H1 (cell line): ENCODE measurements at regions not wholly inside any gene's neighbourhood (a gene's known extent, or its start where the extent isn't known, plus 50 kb on each side); places are given as distances from the start of the nearest gene placed in this dataset.
A peak's percentile ranks its signal among the peaks of the same experiment; 100 is the strongest.

ENCODE experiments used
- CTCF ChIA-PET: fragments of 300-600 bp; sonication (Branson Sonifier 250); formaldehyde crosslinking; loops from one replicate; lab custom pipeline; 2021; ENCODE audit not compliant: partially characterized antibody; lab: Charles Lee
- POLR2A ChIA-PET: fragments of 300-600 bp; sonication (Branson Sonifier 250); formaldehyde crosslinking; loops from one replicate; lab custom pipeline; 2021; ENCODE audit warnings: inconsistent platforms; ENCODE audit not compliant: partially characterized antibody; lab: Charles Lee
- DNase-seq, 2 experiments: peaks; one replicate each; pipeline versions ENCODE4 v3.0.0 to v3.0.0-alpha.2; 2010 to 2022; ENCODE audit warnings: low spot score in 2 of 2, low read depth in 1 of 2, mixed read lengths in 1 of 2
- FAIRE-seq: peaks from 2 replicates; lab custom pipeline; 2011; peaks lifted over from hg19 to GRCh38; lab: Jason Lieb, UNC
- H2AFZ ChIP-seq: 2 replicates; pipeline ENCODE4 v1.8.1; 2012; ENCODE audit warnings: low read length, inconsistent platforms
- H2AK5ac ChIP-seq: 2 replicates; pipeline ENCODE4 v1.6.1; 2013; ENCODE audit warnings: low read depth, low read length
- H2BK120ac ChIP-seq: replicated peaks from 2 replicates; pipeline ENCODE3; 2013; ENCODE audit warnings: low read depth, low read length, inconsistent platforms
- H2BK12ac ChIP-seq: 2 replicates; pipeline ENCODE4 v1.6.1; 2013; ENCODE audit warnings: low read depth, low read length
- H2BK15ac ChIP-seq: 2 replicates; pipeline ENCODE4 v1.6.1; 2013; ENCODE audit warnings: low read length
- H2BK20ac ChIP-seq: 2 replicates; pipeline ENCODE4 v1.6.1; 2013; ENCODE audit warnings: low read length
- H2BK5ac ChIP-seq: 2 replicates; pipeline ENCODE4 v1.6.1; 2013; ENCODE audit warnings: low read depth, low read length
- H3K14ac ChIP-seq: 2 replicates; pipeline ENCODE4 v1.6.1; 2013; ENCODE audit warnings: inconsistent platforms; ENCODE audit not compliant: insufficient read length
- H3K18ac ChIP-seq: 2 replicates; pipeline ENCODE4 v1.6.1; 2013; ENCODE audit warnings: low read length; ENCODE audit errors: extremely low read depth
- H3K23ac ChIP-seq: 2 replicates; pipeline ENCODE4 v1.6.1; 2013; ENCODE audit warnings: inconsistent platforms; ENCODE audit not compliant: insufficient read length
- H3K23me2 ChIP-seq: 2 replicates; pipeline ENCODE4 v1.6.1; 2013; ENCODE audit warnings: low read depth, low read length
- H3K27ac ChIP-seq: 2 replicates; pipeline ENCODE4 v1.6.1; 2011; ENCODE audit warnings: low read depth, low read length, inconsistent platforms
- H3K27me3 ChIP-seq, 4 experiments: replicated peaks in 1 of 4; 1 replicate in 1 of 4; 2 replicates in 3 of 4; pipeline versions ENCODE4 v1.6.1 to v1.8.1; 2011 to 2013; ENCODE audit warnings: low read length in 3 of 4, mild to moderate bottlenecking in 3 of 4, inconsistent platforms in 2 of 4, mixed read lengths in 2 of 4, moderate library complexity in 1 of 4; ENCODE audit not compliant: control insufficient read depth in 3 of 4, insufficient read depth in 3 of 4; ENCODE audit errors: extremely low read depth in 1 of 4
- H3K36me3 ChIP-seq, 4 experiments: 2 replicates each; pipeline versions ENCODE4 v1.6.1 to v1.8.1; 2011 to 2013; ENCODE audit warnings: mild to moderate bottlenecking in 4 of 4, low read length in 3 of 4, moderate library complexity in 2 of 4, control low read depth in 1 of 4, inconsistent platforms in 1 of 4; ENCODE audit not compliant: insufficient read depth in 4 of 4, control insufficient read depth in 2 of 4
- H3K4ac ChIP-seq: replicated peaks from 2 replicates; pipeline ENCODE3; 2013; ENCODE audit warnings: low read length, low read depth, mixed read lengths, inconsistent platforms; ENCODE audit not compliant: insufficient read length
- H3K4me1 ChIP-seq, 4 experiments: replicated peaks in 1 of 4; 1 replicate in 1 of 4; 2 replicates in 3 of 4; pipeline versions ENCODE4 v1.6.1 to v1.8.1; 2011 to 2013; ENCODE audit warnings: low read length in 3 of 4, inconsistent platforms in 2 of 4, mixed read lengths in 1 of 4; ENCODE audit not compliant: insufficient read depth in 4 of 4, control insufficient read depth in 3 of 4
- H3K4me2 ChIP-seq, 2 experiments: 2 replicates each; pipeline versions ENCODE4 v1.6.1 to v1.8.1; 2011 to 2013; ENCODE audit warnings: low read depth in 2 of 2, low read length in 2 of 2, control low read depth in 1 of 2, inconsistent platforms in 1 of 2, mild to moderate bottlenecking in 1 of 2; ENCODE audit not compliant: insufficient read depth in 1 of 2
- H3K4me3 ChIP-seq, 4 experiments: fragments of 200-600, 300-600 bp in 1 of 4; sonication (generic), shearing (Covaris generic), sonication (Bioruptor Twin) in 1 of 4; 2 replicates each; pipeline versions ENCODE4 v1.5.1 to v1.8.1; 2011 to 2016; ENCODE audit warnings: low read length in 4 of 4, low read depth in 3 of 4, control low read depth in 2 of 4, inconsistent platforms in 2 of 4, mild to moderate bottlenecking in 2 of 4, mixed read lengths in 1 of 4, moderate library complexity in 1 of 4; ENCODE audit not compliant: insufficient read depth in 2 of 4; ENCODE audit errors: extremely low read depth in 1 of 4
- H3K56ac ChIP-seq: replicated peaks from 2 replicates; pipeline ENCODE3; 2013; ENCODE audit warnings: low read depth, mild to moderate bottlenecking, mixed read lengths, low read length, inconsistent platforms; ENCODE audit not compliant: insufficient read length
- H3K79me1 ChIP-seq: 2 replicates; pipeline ENCODE4 v1.6.1; 2013; ENCODE audit warnings: low read depth, low read length, control low read depth
- H3K79me2 ChIP-seq, 2 experiments: 2 replicates each; pipeline versions ENCODE4 v1.6.1 to v1.8.1; 2012 to 2013; ENCODE audit warnings: low read length in 2 of 2, mild to moderate bottlenecking in 2 of 2, inconsistent platforms in 1 of 2; ENCODE audit not compliant: insufficient read depth in 2 of 2, control insufficient read depth in 1 of 2
- H3K9ac ChIP-seq, 4 experiments: replicated peaks in 1 of 4; 1 replicate in 1 of 4; 2 replicates in 3 of 4; pipeline versions ENCODE4 v1.6.1 to v1.8.1; 2011 to 2013; ENCODE audit warnings: low read depth in 3 of 4, low read length in 3 of 4, control low read depth in 2 of 4, mild to moderate bottlenecking in 2 of 4, moderate library complexity in 2 of 4, inconsistent platforms in 1 of 4; ENCODE audit errors: extremely low read depth in 1 of 4
- H3K9me3 ChIP-seq, 2 experiments: 2 replicates each; pipeline versions ENCODE4 v1.6.1 to v1.8.1; 2012 to 2013; ENCODE audit warnings: mild to moderate bottlenecking in 2 of 2, moderate library complexity in 2 of 2, control low read depth in 1 of 2, inconsistent platforms in 1 of 2, low read depth in 1 of 2, low read length in 1 of 2, mixed read lengths in 1 of 2; ENCODE audit not compliant: insufficient read depth in 2 of 2
- H4K20me1 ChIP-seq, 2 experiments: replicated peaks in 1 of 2; 2 replicates each; pipeline versions ENCODE3 to v1.8.1; 2011 to 2013; ENCODE audit warnings: inconsistent platforms in 2 of 2, low read length in 2 of 2, mild to moderate bottlenecking in 1 of 2; ENCODE audit not compliant: insufficient read depth in 2 of 2, control insufficient read depth in 1 of 2
- H4K5ac ChIP-seq: 2 replicates; pipeline ENCODE4 v1.6.1; 2013; ENCODE audit warnings: low read length, low read depth, mixed read lengths, inconsistent platforms; ENCODE audit not compliant: insufficient read length
- H4K8ac ChIP-seq: 2 replicates; pipeline ENCODE4 v1.8.0; 2013; ENCODE audit warnings: mild to moderate bottlenecking, moderate library complexity, low read length, inconsistent platforms; ENCODE audit not compliant: insufficient read depth; ENCODE audit errors: extremely low read depth
- H4K91ac ChIP-seq: replicated peaks from 2 replicates; pipeline ENCODE3; 2013; ENCODE audit warnings: low read length, mixed read lengths, inconsistent platforms; ENCODE audit not compliant: insufficient read length
- BRCA1 ChIP-seq: IDR thresholded peaks from 2 replicates; pipeline ENCODE4 v1.6.1; 2012; ENCODE audit warnings: low read depth, low read length, improper control_type of control experiment
- EZH2 ChIP-seq: fragments of 200-600 bp; sonication (generic); IDR thresholded peaks from 2 replicates; pipeline ENCODE4 v1.7.1; 2012; ENCODE audit warnings: low read depth, mild to moderate bottlenecking, moderate library complexity, low read length, inconsistent platforms; ENCODE audit not compliant: severe bottlenecking
- JUND ChIP-seq: IDR thresholded peaks from 2 replicates; pipeline ENCODE4 v1.6.1; 2011; ENCODE audit warnings: mild to moderate bottlenecking, improper control_type of control experiment, low read length
- POLR2AphosphoS5 ChIP-seq: IDR thresholded peaks from 2 replicates; pipeline ENCODE4 v1.6.1; 2011; ENCODE audit warnings: low read depth, low read length
- RBBP5 ChIP-seq: IDR thresholded peaks from 2 replicates; pipeline ENCODE4 v1.7.1; 2012; ENCODE audit warnings: low read depth, mild to moderate bottlenecking, inconsistent platforms, low read length, moderate library complexity, borderline replicate concordance
- SIN3A ChIP-seq, 2 experiments: IDR thresholded peaks in 1 of 2; conservative IDR thresholded peaks in 1 of 2; 2 replicates each; pipeline ENCODE4 v1.6.1; 2011 to 2012; ENCODE audit warnings: low read length in 2 of 2, improper control_type of control experiment in 1 of 2, low read depth in 1 of 2, mild to moderate bottlenecking in 1 of 2
- SIRT6 ChIP-seq: IDR thresholded peaks from one replicate; pipeline ENCODE4 v1.7.1; 2012; ENCODE audit warnings: low read length, inconsistent platforms
- USF2 ChIP-seq: IDR thresholded peaks from 2 replicates; pipeline ENCODE4 v1.6.1; 2011; ENCODE audit warnings: low read length, improper control_type of control experiment
- YY1 ChIP-seq: IDR thresholded peaks from 2 replicates; pipeline ENCODE4 v1.6.1; 2011; ENCODE audit warnings: low read depth, mild to moderate bottlenecking, low read length
- WGBS, 2 experiments: shearing (Covaris generic) in 1 of 2; methylation state at CpG; one replicate each; pipeline versions ENCODE4 v1.1.6 to v1.1.7; 2013 to 2015; ENCODE audit warnings: low lambda C conversion rate in 2 of 2, mixed read lengths in 2 of 2, inconsistent platforms in 1 of 2, low coverage in 1 of 2, missing lambda C conversion rate in 1 of 2; ENCODE audit not compliant: insufficient replicate concordance in 2 of 2, insufficient coverage in 1 of 2, insufficient read length in 1 of 2; ENCODE audit errors: extremely low coverage in 1 of 2, missing lambda C conversion rate in 1 of 2; 5-methylcytosine and 5-hydroxymethylcytosine counted together

DNA sequence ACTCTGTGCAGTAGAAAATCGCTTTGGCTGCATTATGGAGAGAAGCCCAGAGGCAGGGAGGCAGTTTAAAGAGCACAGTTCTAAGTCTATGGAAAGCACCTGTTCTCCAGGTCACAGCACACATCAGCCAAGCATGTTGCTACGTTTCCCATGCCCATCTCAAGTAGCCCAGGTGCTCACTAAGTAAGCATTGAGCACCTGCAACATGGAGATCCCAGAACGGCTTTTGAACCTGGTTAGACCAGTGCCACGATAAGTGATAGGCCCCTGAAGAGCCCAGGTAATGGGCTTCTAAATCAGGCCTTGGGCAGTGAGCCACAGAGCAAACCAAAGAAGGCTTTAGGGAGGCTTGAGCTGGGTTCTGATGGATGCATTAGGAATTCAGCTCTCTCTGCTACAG is 186.2 kb downstream of the C1orf94 start:
- no peak overlapping the region for H4K5ac ChIP-seq
- H3K4me1 ChIP-seq = no peaks in the 10 kb centered on the region
- no peak overlapping the region for H2BK5ac ChIP-seq
- DNase-seq (peak in 1 of 2 experiments; percentile 6), FAIRE-seq (no peak)
- H3K27ac ChIP-seq = no peak overlapping the region
- H2AFZ ChIP-seq = no peak overlapping the region
- no peak overlapping the region for H3K9ac ChIP-seq
- no peaks in the 10 kb centered on the region for H3K36me3 ChIP-seq
- H3K79me2 ChIP-seq = no peaks in the 10 kb centered on the region
- H3K18ac ChIP-seq = no peak overlapping the region
- no peaks in the 10 kb centered on the region for H3K23me2 ChIP-seq
- peaks cover 0 to 4% of the 10 kb centered on the region in 2 experiments; a peak in 1 of 4 replicates for H3K9me3 ChIP-seq
- H3K4me3 ChIP-seq = no peak overlapping the region
- no peaks in the 10 kb centered on the region for H3K79me1 ChIP-seq
- no peak overlapping the region for H3K4ac ChIP-seq
- H3K14ac ChIP-seq = no peak overlapping the region
- no peaks in the 10 kb centered on the region; a peak in 1 of 7 replicates for H3K27me3 ChIP-seq
- no peaks in the 10 kb centered on the region for H4K20me1 ChIP-seq
- H4K91ac ChIP-seq = no peak overlapping the region
- H2BK12ac ChIP-seq = no peak overlapping the region
- CTCF ChIA-PET = interaction anchor here (1.1 kb wide), 1 partner anchor 9 kb away, joined by 3 read pairs; no protein-coding TSS in a partner anchor
- H2AK5ac ChIP-seq = no peak overlapping the region
- TF ChIP-seq SIN3A (conservative IDR thresholded peaks at IDR 0.05 in 1 of 2, IDR thresholded peaks at IDR 0.05 in 1 of 2; ENCODE audit: low read depth in 1 of 2, low read length in 2 of 2) (no peak), SIRT6 (no peak), USF2 (no peak), POLR2AphosphoS5 (no peak), EZH2 (no peak), YY1 (no peak), JUND (no peak), BRCA1 (no peak), RBBP5 (no peak)
- no peak overlapping the region for H3K56ac ChIP-seq
- H3K4me2 ChIP-seq = no peak overlapping the region
- no peak overlapping the region for H2BK20ac ChIP-seq
- no peak overlapping the region for H2BK15ac ChIP-seq
- 81% methylated on average over 4 of the region's 4 CpGs; no CpG with 5 or more reads in 1 of the 2 experiments for WGBS, 2 experiments
- no peak overlapping the region for H3K23ac ChIP-seq
- POLR2A ChIA-PET = no interaction called here
- no peak overlapping the region for H4K8ac ChIP-seq
- no peak overlapping the region for H2BK120ac ChIP-seq
